Transverse colon (tissue), 4 donors: ENCODE measurements at regions not wholly inside any gene's neighbourhood (a gene's known extent, or its start where the extent isn't known, plus 50 kb on each side); places are given as distances from the start of the nearest gene placed in this dataset.

Source experiments
- POLR2A ChIP-seq: fragments of 450-650 bp; IDR thresholded peaks from one replicate; pipeline ENCODE4 v1.6.1; 2016; ENCODE audit warnings: antibody characterized with exemption, mild to moderate bottlenecking, moderate library complexity
- POLR2AphosphoS5 ChIP-seq, 3 donors: sonication (generic); formaldehyde crosslinking; IDR thresholded peaks; one replicate each; pipeline ENCODE4 v1.6.1; 2016; ENCODE audit warnings: antibody characterized with exemption in 3 of 3
- TF ChIP-seq, protein P1 (sequence below), 5 experiments: fragments of 200-600 bp in 3 of 5; fragments of 450-650 bp in 2 of 5; sonication (generic) in 3 of 5; IDR thresholded peaks; 1 replicate in 2 of 5; 2 replicates in 3 of 5; pipeline ENCODE4 v1.5.1; 2016 to 2017; ENCODE audit warnings: antibody characterized with exemption in 5 of 5, inconsistent platforms in 3 of 5, mild to moderate bottlenecking in 2 of 5, moderate library complexity in 1 of 5

DNA sequence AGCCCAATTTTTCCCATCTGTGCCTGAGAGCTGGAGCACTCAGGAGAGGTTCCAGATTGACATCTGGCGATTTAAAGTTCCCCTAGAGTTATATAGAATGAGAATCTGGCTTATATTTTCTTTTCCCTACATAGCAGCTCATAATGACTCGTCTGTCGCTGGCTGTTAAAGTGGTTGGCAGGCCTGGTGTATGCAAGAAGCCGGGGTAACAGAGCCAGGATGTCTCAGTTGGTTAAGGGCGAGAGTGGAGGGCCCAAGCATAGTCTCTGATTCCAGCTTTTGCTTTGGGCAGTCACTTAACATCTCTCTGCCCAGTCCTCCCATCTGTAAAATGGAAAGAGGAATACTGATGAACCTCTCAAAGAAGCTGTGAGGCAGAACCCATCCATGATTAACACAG lies 751.6 kb downstream of the NOVA1 start:
- TF ChIP-seq, protein P1, sequence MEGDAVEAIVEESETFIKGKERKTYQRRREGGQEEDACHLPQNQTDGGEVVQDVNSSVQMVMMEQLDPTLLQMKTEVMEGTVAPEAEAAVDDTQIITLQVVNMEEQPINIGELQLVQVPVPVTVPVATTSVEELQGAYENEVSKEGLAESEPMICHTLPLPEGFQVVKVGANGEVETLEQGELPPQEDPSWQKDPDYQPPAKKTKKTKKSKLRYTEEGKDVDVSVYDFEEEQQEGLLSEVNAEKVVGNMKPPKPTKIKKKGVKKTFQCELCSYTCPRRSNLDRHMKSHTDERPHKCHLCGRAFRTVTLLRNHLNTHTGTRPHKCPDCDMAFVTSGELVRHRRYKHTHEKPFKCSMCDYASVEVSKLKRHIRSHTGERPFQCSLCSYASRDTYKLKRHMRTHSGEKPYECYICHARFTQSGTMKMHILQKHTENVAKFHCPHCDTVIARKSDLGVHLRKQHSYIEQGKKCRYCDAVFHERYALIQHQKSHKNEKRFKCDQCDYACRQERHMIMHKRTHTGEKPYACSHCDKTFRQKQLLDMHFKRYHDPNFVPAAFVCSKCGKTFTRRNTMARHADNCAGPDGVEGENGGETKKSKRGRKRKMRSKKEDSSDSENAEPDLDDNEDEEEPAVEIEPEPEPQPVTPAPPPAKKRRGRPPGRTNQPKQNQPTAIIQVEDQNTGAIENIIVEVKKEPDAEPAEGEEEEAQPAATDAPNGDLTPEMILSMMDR (IDR thresholded peaks at IDR 0.05): no peak
- TF ChIP-seq POLR2A (no peak), POLR2AphosphoS5 (IDR thresholded peaks at IDR 0.05) (no peak)
